ENCODE measurements at regions not wholly inside any gene's neighbourhood (a gene's known extent, or its start where the extent isn't known, plus 50 kb on each side); places are given as distances from the start of the nearest gene placed in this dataset.

DNA sequence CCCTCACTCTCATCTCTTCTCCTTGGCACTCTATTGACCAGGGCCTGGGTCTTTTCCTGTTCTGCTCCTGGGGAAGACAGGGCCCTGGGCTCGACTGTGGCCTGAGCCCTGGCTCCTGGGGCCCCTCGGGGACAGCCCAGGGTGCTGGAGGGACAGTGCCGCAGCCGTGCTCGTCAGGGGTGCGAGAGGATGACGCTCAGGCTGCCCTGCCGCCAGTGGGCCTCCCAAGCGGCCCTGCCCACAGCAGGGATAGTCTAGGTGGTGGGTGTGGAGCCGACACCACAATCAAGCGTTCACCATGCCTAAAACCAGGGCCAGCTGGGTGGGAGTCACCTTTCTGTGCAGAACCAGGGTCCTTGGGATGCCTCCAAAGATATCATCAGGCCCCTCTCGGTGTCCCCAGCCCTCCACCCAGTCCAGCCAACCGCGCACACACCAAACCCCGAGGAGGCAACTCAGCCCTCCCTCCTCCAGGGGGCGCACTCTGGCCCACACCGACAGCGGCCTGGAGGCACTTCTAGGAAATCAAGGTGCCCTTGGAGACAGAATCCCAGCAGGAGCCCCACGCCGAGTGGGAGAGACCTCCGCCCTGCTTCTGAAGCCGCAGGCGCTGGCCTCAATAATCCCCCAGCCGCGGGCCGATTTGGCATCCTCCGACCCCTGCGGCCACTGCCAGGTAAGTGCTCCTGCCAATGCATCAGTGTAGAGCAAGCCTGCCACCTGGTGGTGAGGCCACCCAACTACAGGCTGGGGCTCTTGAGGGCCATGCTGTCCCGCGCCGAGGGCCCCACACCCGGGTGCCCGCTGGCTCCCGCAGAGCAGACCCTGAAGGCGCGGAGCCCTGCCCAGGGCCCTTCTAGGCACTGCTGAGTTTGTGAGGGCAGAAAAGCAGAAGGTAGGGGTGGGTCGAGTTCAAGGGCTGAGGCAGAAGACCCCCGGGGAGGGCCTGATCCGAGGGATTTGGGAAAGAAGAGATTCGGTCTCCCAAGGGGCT is 496.4 kb downstream of the BUD13 start:
- Mint-ChIP-seq H3K27me3 (peaks cover 13% of the 10 kb centered on the region), H3K27ac (no peak overlapping the region), H3K36me3 (ENCODE audit: low read depth) (no peaks in the 10 kb centered on the region), H3K4me1 (ENCODE audit: low read depth) (no peaks in the 10 kb centered on the region), H3K4me3 (no peak overlapping the region), H3K9me3 (no peaks in the 10 kb centered on the region)
- intact Hi-C loops (cut with micrococcal nuclease) = loop anchor here (2.0 to 5.0 kb wide), 2 partner anchors 939 to 952 kb away; no protein-coding TSS in a partner anchor

GRCh38 chr11:116275635-116276034 is 497.2 kb downstream of the BUD13 start:
- H3K27me3 Mint-ChIP-seq = peaks cover 13% of the 10 kb centered on the region
- H3K9me3 Mint-ChIP-seq = no peaks in the 10 kb centered on the region
- no peak overlapping the region for H3K4me3 Mint-ChIP-seq
- intact Hi-C loops (cut with micrococcal nuclease) = loop anchor here (2.0 to 5.0 kb wide), 2 partner anchors 938 to 951 kb away; no protein-coding TSS in a partner anchor
- no peaks in the 10 kb centered on the region for H3K4me1 Mint-ChIP-seq (ENCODE audit: low read depth)
- no peaks in the 10 kb centered on the region for H3K36me3 Mint-ChIP-seq (ENCODE audit: low read depth)
- H3K27ac Mint-ChIP-seq = no peak overlapping the region

GRCh38 chr11:116274521-116274920 is 498.3 kb downstream of the BUD13 start:
- Mint-ChIP-seq H3K27me3 (peaks cover 13% of the 10 kb centered on the region), H3K4me3 (no peak overlapping the region), H3K9me3 (no peaks in the 10 kb centered on the region), H3K4me1 (ENCODE audit: low read depth) (no peaks in the 10 kb centered on the region), H3K36me3 (ENCODE audit: low read depth) (no peaks in the 10 kb centered on the region), H3K27ac (no peak overlapping the region)
- intact Hi-C loops (cut with micrococcal nuclease) = no loop called here

GRCh38 chr11:116272181-116272789 is 500.5 kb downstream of the BUD13 start:
- Mint-ChIP-seq H3K27me3 (peaks cover 10% of the 10 kb centered on the region), H3K27ac (no peak overlapping the region), H3K4me3 (no peak overlapping the region), H3K9me3 (no peaks in the 10 kb centered on the region), H3K4me1 (ENCODE audit: low read depth) (no peaks in the 10 kb centered on the region), H3K36me3 (ENCODE audit: low read depth) (no peaks in the 10 kb centered on the region)
- intact Hi-C loops (cut with micrococcal nuclease) = no loop called here

- Mint-ChIP-seq H3K27me3 (peaks cover 8% of the 10 kb centered on the region), H3K4me3 (no peak overlapping the region), H3K4me1 (ENCODE audit: low read depth) (no peaks in the 10 kb centered on the region), H3K27ac (no peak overlapping the region), H3K9me3 (no peaks in the 10 kb centered on the region), H3K36me3 (ENCODE audit: low read depth) (no peaks in the 10 kb centered on the region)
- intact Hi-C loops (cut with micrococcal nuclease) = no loop called here
Measured at GRCh38 chr11:116271479-116271878, 501.3 kb downstream of the BUD13 start.

- Mint-ChIP-seq H3K36me3 (ENCODE audit: low read depth) (no peaks in the 10 kb centered on the region), H3K27me3 (peaks cover 12% of the 10 kb centered on the region), H3K4me3 (no peak overlapping the region), H3K4me1 (ENCODE audit: low read depth) (no peaks in the 10 kb centered on the region), H3K9me3 (no peaks in the 10 kb centered on the region), H3K27ac (no peak overlapping the region)
- intact Hi-C loops (cut with micrococcal nuclease) = no loop called here
Measured at GRCh38 chr11:116267146-116267545, 505.6 kb downstream of the BUD13 start.

GRCh38 chr11:116263770-116264169 is 509.0 kb downstream of the BUD13 start:
- no peaks in the 10 kb centered on the region for H3K36me3 Mint-ChIP-seq (ENCODE audit: low read depth)
- no peak overlapping the region for H3K4me3 Mint-ChIP-seq
- no peaks in the 10 kb centered on the region for H3K9me3 Mint-ChIP-seq
- intact Hi-C loops (cut with micrococcal nuclease) = no loop called here
- no peak overlapping the region for H3K27ac Mint-ChIP-seq
- H3K27me3 Mint-ChIP-seq = peaks cover 13% of the 10 kb centered on the region
- no peaks in the 10 kb centered on the region for H3K4me1 Mint-ChIP-seq (ENCODE audit: low read depth)

- Mint-ChIP-seq H3K27me3 (peaks cover 14% of the 10 kb centered on the region), H3K4me3 (no peak overlapping the region), H3K36me3 (ENCODE audit: low read depth) (no peaks in the 10 kb centered on the region), H3K4me1 (ENCODE audit: low read depth) (no peaks in the 10 kb centered on the region), H3K27ac (no peak overlapping the region), H3K9me3 (no peaks in the 10 kb centered on the region)
- intact Hi-C loops (cut with micrococcal nuclease) = no loop called here
Measured at GRCh38 chr11:116263019-116263418, 509.8 kb downstream of the BUD13 start.

GRCh38 chr11:116262370-116262769 is 510.4 kb downstream of the BUD13 start:
- intact Hi-C loops (cut with micrococcal nuclease) = no loop called here

GRCh38 chr11:116261606-116262005 is 511.2 kb downstream of the BUD13 start:
- intact Hi-C loops (cut with micrococcal nuclease) = no loop called here
- peaks cover 14% of the 10 kb centered on the region for H3K27me3 Mint-ChIP-seq
- no peak overlapping the region for H3K27ac Mint-ChIP-seq
- H3K9me3 Mint-ChIP-seq = no peaks in the 10 kb centered on the region
- no peaks in the 10 kb centered on the region for H3K36me3 Mint-ChIP-seq (ENCODE audit: low read depth)
- no peak overlapping the region for H3K4me3 Mint-ChIP-seq
- H3K4me1 Mint-ChIP-seq (ENCODE audit: low read depth) = no peaks in the 10 kb centered on the region

More at GRCh38 chr11:116262370-116262769, 510.4 kb downstream of the BUD13 start:
- Mint-ChIP-seq H3K36me3 (ENCODE audit: low read depth) (no peaks in the 10 kb centered on the region), H3K27ac (no peak overlapping the region), H3K4me3 (no peak overlapping the region), H3K27me3 (peaks cover 14% of the 10 kb centered on the region), H3K9me3 (no peaks in the 10 kb centered on the region), H3K4me1 (ENCODE audit: low read depth) (no peaks in the 10 kb centered on the region)

DNA sequence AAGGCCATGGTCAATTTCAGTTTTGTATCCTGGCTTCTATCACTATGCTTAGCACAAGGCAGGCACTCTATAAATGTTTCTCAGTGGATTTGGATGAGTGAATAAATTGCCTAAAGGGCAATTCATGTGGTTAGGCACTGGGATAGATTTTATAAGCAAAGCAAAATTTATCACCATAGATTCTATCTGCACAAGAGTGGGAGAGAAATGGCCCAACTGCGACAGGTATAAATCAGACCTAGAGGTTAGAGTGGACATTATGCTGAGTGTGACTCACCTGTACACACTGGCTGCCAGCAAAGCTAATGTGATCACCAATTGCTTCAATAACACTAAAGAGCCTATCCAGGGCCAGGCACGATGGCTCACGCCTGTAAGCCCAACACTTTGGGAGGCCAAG is 514.0 kb downstream of the BUD13 start:
- intact Hi-C loops (cut with micrococcal nuclease) = no loop called here
- Mint-ChIP-seq H3K27me3 (peaks cover 14% of the 10 kb centered on the region), H3K36me3 (ENCODE audit: low read depth) (no peaks in the 10 kb centered on the region), H3K4me1 (ENCODE audit: low read depth) (no peaks in the 10 kb centered on the region), H3K27ac (no peak overlapping the region), H3K4me3 (no peak overlapping the region), H3K9me3 (no peaks in the 10 kb centered on the region)

DNA sequence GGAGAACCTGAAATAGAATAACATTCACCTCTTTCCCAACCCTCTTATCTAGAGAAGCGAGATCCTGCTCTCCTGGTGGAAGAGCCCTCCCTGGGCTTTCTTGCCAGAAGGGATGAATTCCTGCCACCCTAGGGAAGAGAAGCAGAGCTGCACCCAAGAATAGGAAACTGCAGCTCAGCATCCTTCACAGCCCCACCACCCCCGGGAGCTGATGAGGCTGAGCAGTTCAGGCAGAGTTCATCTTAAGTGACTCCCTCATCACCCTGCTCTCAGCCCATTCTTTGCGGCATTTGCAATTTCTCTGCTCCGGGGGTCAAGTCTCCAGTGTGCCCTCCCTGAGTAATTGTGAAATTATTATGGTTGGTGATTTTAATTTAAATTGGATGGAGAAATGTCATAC is 514.9 kb downstream of the BUD13 start:
- Mint-ChIP-seq H3K4me3 (no peak overlapping the region), H3K27ac (no peak overlapping the region), H3K4me1 (ENCODE audit: low read depth) (no peaks in the 10 kb centered on the region), H3K27me3 (peaks cover 7% of the 10 kb centered on the region), H3K36me3 (ENCODE audit: low read depth) (no peaks in the 10 kb centered on the region), H3K9me3 (no peaks in the 10 kb centered on the region)
- intact Hi-C loops (cut with micrococcal nuclease) = no loop called here

DNA sequence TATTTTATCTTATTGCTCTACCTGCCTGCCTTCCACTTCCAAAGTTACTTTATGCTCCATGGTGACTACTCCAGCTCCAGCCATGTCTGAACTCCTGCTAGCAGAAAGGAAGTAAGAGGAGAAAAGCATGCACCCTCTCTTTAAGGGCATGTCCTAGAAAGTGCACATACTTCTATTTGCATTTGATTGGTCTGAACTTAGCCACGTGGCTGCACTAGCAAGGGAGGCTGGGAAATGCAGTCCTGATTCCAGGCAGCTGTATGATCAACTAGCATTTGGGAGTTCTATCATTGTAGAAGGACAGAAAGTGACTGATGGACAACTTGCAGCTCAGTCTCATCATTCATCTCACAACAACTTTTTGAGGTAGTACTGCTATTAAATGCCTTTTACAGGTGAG is 515.7 kb downstream of the BUD13 start:
- Mint-ChIP-seq H3K9me3 (no peaks in the 10 kb centered on the region), H3K36me3 (ENCODE audit: low read depth) (no peaks in the 10 kb centered on the region), H3K27me3 (peaks cover 4% of the 10 kb centered on the region), H3K27ac (no peak overlapping the region), H3K4me1 (ENCODE audit: low read depth) (no peaks in the 10 kb centered on the region), H3K4me3 (no peak overlapping the region)
- intact Hi-C loops (cut with micrococcal nuclease) = no loop called here

GRCh38 chr11:116256215-116256614 is 516.6 kb downstream of the BUD13 start:
- Mint-ChIP-seq H3K4me1 (ENCODE audit: low read depth) (no peaks in the 10 kb centered on the region), H3K9me3 (no peaks in the 10 kb centered on the region), H3K4me3 (no peak overlapping the region), H3K27ac (no peak overlapping the region), H3K27me3 (peaks cover 3% of the 10 kb centered on the region), H3K36me3 (ENCODE audit: low read depth) (no peaks in the 10 kb centered on the region)
- intact Hi-C loops (cut with micrococcal nuclease) = no loop called here
